HepG2 (cell line): ENCODE measurements at regions not wholly inside any gene's neighbourhood (a gene's known extent, or its start where the extent isn't known, plus 50 kb on each side); places are given as distances from the start of the nearest gene placed in this dataset.
A peak's percentile ranks its signal among the peaks of the same experiment; 100 is the strongest.

Experiments
- ATAC-seq: fragments of 200-7000 bp; cut with Tn5 transposase; 3 replicates; pipeline ENCODE4 v1.9.1; 2020; ENCODE audit warnings: mild to moderate bottlenecking, moderate library complexity
- BruUV-seq: library from RNA; stranded (reverse); fragments of 400-500 nt; replicated peaks from 2 replicates; lab custom pipeline; 2021; lab: Mats Ljungman, UMichigan
- CTCF ChIA-PET: fragments of 300-600 bp; formaldehyde crosslinking; extraction: SDS; loops from one replicate; lab custom pipeline; 2021; ENCODE audit warnings: low total read pairs, inconsistent platforms, low intra/inter-chr PET ratio; lab: Yijun Ruan, JAX
- POLR2A ChIA-PET: fragments of 350-600 bp; sonication (Branson Sonifier 250); formaldehyde crosslinking; loops from one replicate; lab custom pipeline; 2020; ENCODE audit warnings: antibody characterized with exemption, inconsistent platforms; lab: Yijun Ruan, JAX
- DNase-seq: peaks from one replicate; pipeline ENCODE4 v3.0.0-alpha.2; 2015; ENCODE audit warnings: low spot score
- FAIRE-seq: peaks from 3 replicates; lab custom pipeline; 2011; peaks lifted over from hg19 to GRCh38; lab: Jason Lieb, UNC
- H2AFZ ChIP-seq: one replicate; pipeline ENCODE4 v1.6.1; 2011; ENCODE audit warnings: low read length, inconsistent platforms
- H3K27ac ChIP-seq: fragments of 300-600 bp; 3 replicates; pipeline ENCODE4 v1.8.0; 2011; ENCODE audit warnings: mixed run types, mild to moderate bottlenecking, mixed read lengths, low read length, inconsistent platforms; ENCODE audit not compliant: insufficient read depth; ENCODE audit errors: extremely low read length
- H3K27me3 ChIP-seq, 2 experiments: fragments of 200-600 bp in 1 of 2; 2 replicates in 1 of 2; 3 replicates in 1 of 2; pipeline versions ENCODE4 v1.6.0 to v1.8.0; 2011; ENCODE audit warnings: low read length in 2 of 2, mild to moderate bottlenecking in 2 of 2, moderate library complexity in 2 of 2, inconsistent platforms in 1 of 2; ENCODE audit not compliant: insufficient read depth in 2 of 2, control insufficient read depth in 1 of 2
- H3K36me3 ChIP-seq, 2 experiments: fragments of 200-600 bp in 1 of 2; replicated peaks in 1 of 2; 2 replicates in 1 of 2; 3 replicates in 1 of 2; pipeline versions ENCODE4 v1.5.1 to v1.8.0; 2011; ENCODE audit warnings: low read length in 2 of 2, inconsistent platforms in 1 of 2; ENCODE audit not compliant: insufficient read depth in 2 of 2, control insufficient read depth in 1 of 2
- H3K4me1 ChIP-seq: 2 replicates; pipeline ENCODE4 v1.5.1; 2012; ENCODE audit warnings: low read length, inconsistent platforms; ENCODE audit not compliant: insufficient read depth
- H3K4me2 ChIP-seq: 2 replicates; pipeline ENCODE4 v1.6.0; 2011; ENCODE audit warnings: low read depth, low read length, inconsistent platforms
- H3K4me3 ChIP-seq, 3 experiments: fragments of 200-600 bp in 1 of 3; sonication (generic), shearing (Covaris generic) in 1 of 3; replicated peaks in 1 of 3; 2 replicates each; pipeline ENCODE4 v1.5.1; 2011 to 2016; ENCODE audit warnings: low read length in 3 of 3, inconsistent platforms in 2 of 3, low read depth in 2 of 3, mild to moderate bottlenecking in 2 of 3, control low read depth in 1 of 3, mixed read lengths in 1 of 3; ENCODE audit not compliant: insufficient read depth in 1 of 3
- H3K79me2 ChIP-seq: one replicate; pipeline ENCODE4 v1.6.1; 2011; ENCODE audit warnings: low read length, inconsistent platforms; ENCODE audit not compliant: insufficient read depth
- H3K9ac ChIP-seq: 2 replicates; pipeline ENCODE4 v1.6.0; 2011; ENCODE audit warnings: mild to moderate bottlenecking, low read depth, low read length, inconsistent platforms; ENCODE audit not compliant: insufficient read depth
- H3K9me3 ChIP-seq: 2 replicates; pipeline ENCODE4 v1.5.1; 2012; ENCODE audit warnings: mild to moderate bottlenecking, low read length
- H4K20me1 ChIP-seq: 2 replicates; pipeline ENCODE4 v1.6.0; 2011; ENCODE audit warnings: inconsistent platforms, mild to moderate bottlenecking, low read length, moderate library complexity; ENCODE audit not compliant: insufficient read depth
- CC2D1A ChIP-seq: sonication (generic); formaldehyde crosslinking; IDR thresholded peaks from 2 replicates; pipeline ENCODE4 v1.8.1; 2023; ENCODE audit warnings: mild to moderate bottlenecking, missing genetic modification reagents
- IRF9 ChIP-seq: sonication (generic); formaldehyde crosslinking; IDR thresholded peaks from 2 replicates; pipeline ENCODE4 v1.8.0; 2022; ENCODE audit warnings: missing genetic modification reagents, mild to moderate bottlenecking, borderline replicate concordance
- MAFG ChIP-seq: sonication (generic); formaldehyde crosslinking; IDR thresholded peaks from 2 replicates; pipeline ENCODE4 v1.5.1; 2020; ENCODE audit warnings: mild to moderate bottlenecking, missing genetic modification reagents
- MBNL3 ChIP-seq: fragments of 250-450 bp; sonication (Bioruptor Pico); conservative IDR thresholded peaks from 2 replicates; pipeline ENCODE4 v1.8.0; 2022; ENCODE audit warnings: mild to moderate bottlenecking, inconsistent platforms
- SMARCE1 ChIP-seq: fragments of 450-650 bp; IDR thresholded peaks from 2 replicates; pipeline ENCODE4 v1.6.1; 2017; ENCODE audit warnings: borderline replicate concordance
- SRSF1 ChIP-seq: fragments of 200-400 bp; formaldehyde crosslinking; optimal IDR thresholded peaks from 2 replicates; pipeline ENCODE3; 2017; ENCODE audit warnings: mild to moderate bottlenecking, low read depth, low read length, moderate library complexity
- TOE1 ChIP-seq: sonication (generic); formaldehyde crosslinking; IDR thresholded peaks from 2 replicates; pipeline ENCODE4 v1.4.0; 2020; ENCODE audit warnings: mild to moderate bottlenecking, missing genetic modification reagents
- YEATS4 ChIP-seq: sonication (generic); formaldehyde crosslinking; IDR thresholded peaks from 2 replicates; pipeline ENCODE4 v1.4.0; 2020; ENCODE audit warnings: missing genetic modification reagents, borderline replicate concordance
- ZBTB26 ChIP-seq: IDR thresholded peaks from 2 replicates; pipeline ENCODE4 v1.6.1; 2016; ENCODE audit warnings: missing compliant biosample characterization, missing genetic modification reagents, borderline replicate concordance
- ZBTB39 ChIP-seq: sonication (generic); formaldehyde crosslinking; IDR thresholded peaks from 2 replicates; pipeline ENCODE4 v1.5.0; 2020; ENCODE audit warnings: missing genetic modification reagents
- ZC3H4 ChIP-seq: sonication (generic); formaldehyde crosslinking; IDR thresholded peaks from 2 replicates; pipeline ENCODE4 v1.4.0; 2020; ENCODE audit warnings: missing genetic modification reagents, borderline replicate concordance
- ZNF180 ChIP-seq: sonication (generic); formaldehyde crosslinking; IDR thresholded peaks from 2 replicates; pipeline ENCODE4 v1.4.0; 2020; ENCODE audit warnings: low read depth, missing genetic modification reagents, borderline replicate concordance
- ZNF317 ChIP-seq: sonication (generic); formaldehyde crosslinking; IDR thresholded peaks from 2 replicates; pipeline ENCODE4 v1.5.0; 2020; ENCODE audit warnings: mild to moderate bottlenecking, missing genetic modification reagents
- WGBS: methylation state at CpG from one replicate; pipeline ENCODE4 v1.1.6; 2017; ENCODE audit warnings: low lambda C conversion rate; 5-methylcytosine and 5-hydroxymethylcytosine counted together
- in situ Hi-C: cut with HindIII; loops from 2 replicates; pipeline ENCODE4 v1.10.0; 2017; ENCODE audit warnings: low pct_unique_long_range_greater_than_20kb; ENCODE audit not compliant: extremely low pct_ligation_motif_present
- intact Hi-C: fragments of 100-400 bp; cut with micrococcal nuclease; formaldehyde crosslinking; loops from one replicate; pipeline ENCODE4 v1.10.0; 2022; ENCODE audit not compliant: unreplicated experiment

GRCh38 chr11:28526406-28526751 is 418.2 kb downstream of the METTL15 start:
- in situ Hi-C loops (no loop called here), intact Hi-C loops (no loop called here)
- Histone ChIP-seq H3K27me3 (no peaks in the 10 kb centered on the region), H3K27ac (no peak overlapping the region), H3K79me2 (no peaks in the 10 kb centered on the region), H3K4me1 (no peaks in the 10 kb centered on the region), H3K9ac (no peak overlapping the region), H2AFZ (no peak overlapping the region), H3K4me2 (no peak overlapping the region), H4K20me1 (no peaks in the 10 kb centered on the region), H3K4me3 (no peak overlapping the region), H3K9me3 (peaks cover 22% of the 10 kb centered on the region)
- 74% methylated on average over 1 of the region's 1 CpG for WGBS
- ATAC-seq (no peak), DNase-seq (no peak), FAIRE-seq (no peak)
- no TSS peak for BruUV-seq
- CTCF ChIA-PET = no interaction called here
- POLR2A ChIA-PET = no interaction called here
- TF ChIP-seq ZNF317 (CRISPR knock-in tag) (peak; percentile 100), TOE1 (no peak)
- TF ChIP-seq, all 625 proteins: peak for 1
- H3K36me3 ChIP-seq = no peaks in the 10 kb centered on the region

- H3K4me1 ChIP-seq = no peaks in the 10 kb centered on the region
- H3K4me2 ChIP-seq = no peak overlapping the region
- DNase-seq (no peak), FAIRE-seq (no peak), ATAC-seq (no peak)
- in situ Hi-C loops = no loop called here
- POLR2A ChIA-PET = no interaction called here
- 100% methylated on average over 2 of the region's 25 CpGs for WGBS
- H3K9me3 ChIP-seq = peaks cover 22% of the 10 kb centered on the region
- no peak overlapping the region for H3K4me3 ChIP-seq
- no peak overlapping the region for H2AFZ ChIP-seq
- H3K9ac ChIP-seq = no peak overlapping the region
- H3K79me2 ChIP-seq = no peaks in the 10 kb centered on the region
- H3K36me3 ChIP-seq = no peaks in the 10 kb centered on the region
- H3K27me3 ChIP-seq = no peaks in the 10 kb centered on the region
- intact Hi-C loops = no loop called here
- H4K20me1 ChIP-seq = no peaks in the 10 kb centered on the region
- no TSS peak for BruUV-seq
- H3K27ac ChIP-seq = no peak overlapping the region
- TF ChIP-seq YEATS4 (CRISPR knock-in tag) (no peak), MBNL3 (CRISPR knock-in tag) (no peak), ZC3H4 (CRISPR knock-in tag) (no peak), MAFG (no peak), ZNF180 (CRISPR knock-in tag) (no peak), ZBTB39 (CRISPR knock-in tag) (no peak), ZBTB26 (CRISPR knock-in tag) (no peak), SMARCE1 (no peak), IRF9 (CRISPR knock-in tag) (no peak), SRSF1 (no peak), CC2D1A (no peak)
- CTCF ChIA-PET = no interaction called here
Observed at GRCh38 chr11:28525636-28526405, 417.6 kb downstream of the METTL15 start.
